Psoas muscle (tissue), 7 donors: ENCODE measurements at regions not wholly inside any gene's neighbourhood (a gene's known extent, or its start where the extent isn't known, plus 50 kb on each side); places are given as distances from the start of the nearest gene placed in this dataset.

Experiments used
- ATAC-seq, 4 donors: fragments of 200-7000 bp; cut with Tn5 transposase; one replicate each; pipeline ENCODE4 v1.9.1; 2020; ENCODE audit warnings: moderate library complexity in 3 of 4, mild to moderate bottlenecking in 2 of 4
- DNase-seq, 2 donors: peaks; one replicate each; pipeline ENCODE4 v3.0.0-alpha.2; 2020
- H3K27ac ChIP-seq: fragments of 200-600 bp; one replicate; pipeline ENCODE4 v1.8.0; 2022
- H3K27me3 ChIP-seq, 3 donors: fragments of 200-600 bp in 1 of 3; one replicate each; pipeline versions ENCODE4 v1.6.1 to v1.8.0; 2013 to 2022; ENCODE audit warnings: low read length in 2 of 3, mild to moderate bottlenecking in 2 of 3, moderate library complexity in 1 of 3; ENCODE audit not compliant: insufficient read depth in 3 of 3
- H3K36me3 ChIP-seq, 2 donors: fragments of 200-600 bp in 1 of 2; one replicate each; pipeline versions ENCODE4 v1.6.1 to v1.8.0; 2013 to 2022; ENCODE audit warnings: low read depth in 1 of 2, mild to moderate bottlenecking in 1 of 2, moderate library complexity in 1 of 2; ENCODE audit not compliant: insufficient read depth in 1 of 2
- H3K4me1 ChIP-seq: fragments of 200-600 bp; one replicate; pipeline ENCODE4 v1.8.0; 2022
- H3K4me3 ChIP-seq: fragments of 200-600 bp; one replicate; pipeline ENCODE4 v1.8.0; 2022; ENCODE audit warnings: mild to moderate bottlenecking
- H3K9me3 ChIP-seq: fragments of 200-600 bp; one replicate; pipeline ENCODE4 v1.8.0; 2022
- WGBS, 3 donors: extraction: QIAGEN DNeasy Blood & Tissue Kit; methylation state at CpG; one replicate each; pipeline versions ENCODE4 v1.1.6 to v1.1.7; 2013; 5-methylcytosine and 5-hydroxymethylcytosine counted together
- intact Hi-C, 2 donors: fragments of 100-400 bp; cut with DNase I; formaldehyde crosslinking; loops; one replicate each; pipeline versions ENCODE4 v1.11.0 to v1.14.2; 2022
- TF ChIP-seq, protein P1 (sequence below): fragments of 200-600 bp; IDR thresholded peaks from one replicate; pipeline ENCODE4 v1.8.0; 2022; ENCODE audit warnings: antibody characterized with exemption
- donor health status: healthy with polysubstance abuse.
- donor health status: DM: no; HTN: no; CAD: no; lungs with moderate emphysema.
- donor health status: Bipolar disorder and iron deficiency.
- donor health status: healthy.
- donor health status: DM: yes; HTN: yes; CAD: no.
- donor health status: DM: no; HTN: no; CAD: no.
- donor health status: DM: yes; HTN: yes; CAD: no.

DNA sequence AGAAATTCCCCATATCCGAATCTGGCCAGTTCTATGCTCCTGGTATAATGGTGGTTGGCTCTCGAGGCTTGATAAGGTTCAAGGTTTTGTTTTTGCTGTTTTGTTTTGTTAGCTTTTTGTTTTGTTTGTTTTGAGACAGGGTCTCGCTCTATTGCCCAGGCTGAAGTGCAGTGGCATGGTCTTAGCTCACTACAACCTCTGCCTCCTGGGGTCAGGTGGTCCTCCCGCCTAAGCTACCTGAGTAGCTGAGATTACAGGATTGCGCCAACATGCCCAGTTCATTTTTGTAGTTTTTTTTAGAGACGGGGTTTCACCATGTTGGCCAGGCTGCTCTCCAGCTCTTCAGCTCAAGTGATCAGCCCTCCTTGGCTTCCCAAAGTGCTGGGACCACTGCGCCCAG is 109.1 kb upstream of the ERRFI1 start:
- H3K36me3 ChIP-seq = no peaks in the 10 kb centered on the region
- no peak for ATAC-seq
- WGBS, 3 donors = 77 to 84% (median 81%) methylated on average over 7 of the region's 7 CpGs
- peaks cover 0 to 29% (median 2%) of the 10 kb centered on the region in 3 donors for H3K27me3 ChIP-seq
- no peaks in the 10 kb centered on the region for H3K9me3 ChIP-seq
- H3K4me3 ChIP-seq = no peak overlapping the region
- H3K27ac ChIP-seq = peak overlapping the region; percentile 60
- no peak for DNase-seq
- TF ChIP-seq, protein P1, sequence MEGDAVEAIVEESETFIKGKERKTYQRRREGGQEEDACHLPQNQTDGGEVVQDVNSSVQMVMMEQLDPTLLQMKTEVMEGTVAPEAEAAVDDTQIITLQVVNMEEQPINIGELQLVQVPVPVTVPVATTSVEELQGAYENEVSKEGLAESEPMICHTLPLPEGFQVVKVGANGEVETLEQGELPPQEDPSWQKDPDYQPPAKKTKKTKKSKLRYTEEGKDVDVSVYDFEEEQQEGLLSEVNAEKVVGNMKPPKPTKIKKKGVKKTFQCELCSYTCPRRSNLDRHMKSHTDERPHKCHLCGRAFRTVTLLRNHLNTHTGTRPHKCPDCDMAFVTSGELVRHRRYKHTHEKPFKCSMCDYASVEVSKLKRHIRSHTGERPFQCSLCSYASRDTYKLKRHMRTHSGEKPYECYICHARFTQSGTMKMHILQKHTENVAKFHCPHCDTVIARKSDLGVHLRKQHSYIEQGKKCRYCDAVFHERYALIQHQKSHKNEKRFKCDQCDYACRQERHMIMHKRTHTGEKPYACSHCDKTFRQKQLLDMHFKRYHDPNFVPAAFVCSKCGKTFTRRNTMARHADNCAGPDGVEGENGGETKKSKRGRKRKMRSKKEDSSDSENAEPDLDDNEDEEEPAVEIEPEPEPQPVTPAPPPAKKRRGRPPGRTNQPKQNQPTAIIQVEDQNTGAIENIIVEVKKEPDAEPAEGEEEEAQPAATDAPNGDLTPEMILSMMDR = no peak
- intact Hi-C loops = no loop called here
- peaks cover 19% of the 10 kb centered on the region for H3K4me1 ChIP-seq

DNA sequence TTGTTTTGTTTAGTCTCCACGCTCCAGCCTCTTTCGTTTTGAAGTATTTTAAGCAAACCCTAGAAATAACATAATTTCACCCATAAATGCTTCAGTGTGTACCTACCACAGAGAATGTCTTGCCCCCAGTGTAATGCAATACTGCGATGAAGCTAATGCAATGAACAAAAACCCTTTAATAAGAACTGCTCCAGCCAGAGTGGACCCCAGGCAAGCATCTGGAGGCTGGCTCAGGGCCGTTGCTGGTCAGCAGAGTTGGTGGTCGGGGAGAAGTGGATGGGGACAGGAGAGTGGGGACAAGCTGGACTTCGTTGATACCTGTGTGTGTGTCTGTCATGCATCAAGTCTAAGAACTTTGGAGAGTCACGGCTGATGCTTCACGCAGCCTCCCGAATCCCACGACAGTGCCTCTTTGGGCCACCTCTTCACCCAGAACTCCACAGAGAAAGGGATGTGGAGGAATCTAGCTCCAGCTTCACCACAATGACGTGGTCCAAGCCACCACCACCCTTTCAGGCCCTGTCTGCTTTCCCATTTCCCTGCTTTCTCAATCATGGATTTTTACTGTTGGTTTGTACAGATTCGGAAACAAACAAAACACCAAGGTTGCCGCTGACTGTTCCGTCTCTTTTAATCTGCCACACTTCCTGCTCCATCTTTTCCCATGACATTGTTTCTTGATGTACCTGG is 108.6 kb upstream of the ERRFI1 start:
- 63 to 79% (median 66%) methylated on average over 14 of the region's 14 CpGs for WGBS, 3 donors
- ATAC-seq = no peak
- H3K4me1 ChIP-seq = peaks cover 19% of the 10 kb centered on the region
- intact Hi-C loops = no loop called here
- H3K4me3 ChIP-seq = no peak overlapping the region
- DNase-seq = no peak
- H3K36me3 ChIP-seq = no peaks in the 10 kb centered on the region
- H3K27me3 ChIP-seq = peaks cover 0 to 29% (median 2%) of the 10 kb centered on the region in 3 donors
- TF ChIP-seq, protein P1 = no peak
- peak overlapping the region; percentile 60 for H3K27ac ChIP-seq
- H3K9me3 ChIP-seq = no peaks in the 10 kb centered on the region

DNA sequence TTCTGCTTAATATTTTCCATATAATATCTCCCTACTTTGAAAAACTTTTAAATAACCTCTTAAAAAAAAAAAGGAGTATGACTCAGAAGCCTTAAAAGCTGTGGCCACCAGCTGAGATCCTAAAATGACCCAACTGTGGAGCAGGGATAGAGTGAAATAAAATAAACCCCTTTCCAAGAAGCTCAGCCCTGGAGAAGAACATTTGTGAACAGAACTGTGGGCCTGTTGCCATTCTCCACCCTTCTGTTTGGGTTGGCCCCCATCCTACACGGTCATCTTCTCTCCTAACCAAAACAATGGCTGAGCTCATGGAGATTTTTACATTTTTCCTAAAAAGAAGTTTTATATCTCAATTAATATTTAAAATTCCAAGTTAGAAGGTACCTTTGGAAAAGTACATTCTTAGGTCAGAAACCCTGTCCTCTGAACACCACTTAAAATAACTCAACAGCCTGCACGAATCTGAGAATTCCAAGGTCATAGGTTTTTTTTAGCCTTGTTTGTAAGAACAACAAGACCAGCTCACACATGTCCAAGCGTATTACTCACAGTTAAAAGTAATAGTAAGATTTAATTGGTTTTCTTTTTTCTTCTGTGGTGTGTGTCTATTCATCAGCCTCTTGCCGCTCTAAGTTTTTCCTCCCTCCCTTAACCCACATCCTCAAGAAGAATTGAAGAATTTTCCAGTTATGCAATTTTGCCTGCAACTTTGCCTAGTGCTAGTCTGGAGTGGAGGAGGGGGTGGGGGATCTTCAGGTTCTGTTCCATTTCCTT is 107.7 kb upstream of the ERRFI1 start:
- intact Hi-C loops = no loop called here
- no peak overlapping the region for H3K4me3 ChIP-seq
- peaks cover 0 to 29% (median 2%) of the 10 kb centered on the region in 3 donors for H3K27me3 ChIP-seq
- H3K4me1 ChIP-seq = peaks cover 19% of the 10 kb centered on the region
- DNase-seq = peak; percentile 67 to 71
- peak; percentile 59 to 76 (median 66) for ATAC-seq
- TF ChIP-seq, protein P1 = no peak
- H3K9me3 ChIP-seq = no peaks in the 10 kb centered on the region
- peak overlapping the region; percentile 60 for H3K27ac ChIP-seq
- no peaks in the 10 kb centered on the region for H3K36me3 ChIP-seq
- WGBS, 3 donors = 19 to 37% (median 23%) methylated on average over 4 of the region's 4 CpGs

DNA sequence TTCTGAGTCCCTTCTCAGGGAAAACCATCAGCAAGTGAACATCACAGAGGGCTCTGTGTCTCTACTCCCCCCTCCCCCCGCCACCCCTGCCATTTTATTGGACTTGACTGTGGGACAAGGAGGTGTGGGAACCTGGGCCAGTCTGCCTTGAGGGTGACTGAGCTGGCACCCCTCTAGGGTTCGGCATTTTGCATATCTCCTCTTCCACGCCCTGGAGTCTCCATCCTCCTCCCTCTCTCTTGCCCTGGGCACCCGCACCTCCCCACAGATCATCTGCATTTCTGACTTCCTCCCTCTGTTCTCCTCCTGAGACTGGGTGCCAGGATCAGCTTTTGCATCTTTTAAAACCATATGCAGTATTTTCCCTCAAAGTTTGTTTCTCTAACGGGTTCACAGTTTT is 107.1 kb upstream of the ERRFI1 start:
- Histone ChIP-seq H3K27me3 (peaks cover 0 to 29% (median 2%) of the 10 kb centered on the region in 3 donors), H3K4me3 (no peak overlapping the region), H3K36me3 (no peaks in the 10 kb centered on the region), H3K27ac (peak overlapping the region; percentile 60), H3K9me3 (no peaks in the 10 kb centered on the region), H3K4me1 (peaks cover 19% of the 10 kb centered on the region)
- WGBS, 3 donors = 33 to 63% (median 41%) methylated on average over 5 of the region's 5 CpGs
- ATAC-seq (no peak), DNase-seq (no peak)
- intact Hi-C loops = no loop called here
- TF ChIP-seq, protein P1 = no peak
